Sigmoid colon (tissue), 4 donors: ENCODE measurements at regions not wholly inside any gene's neighbourhood (a gene's known extent, or its start where the extent isn't known, plus 50 kb on each side); places are given as distances from the start of the nearest gene placed in this dataset.

ENCODE experiments used
- EP300 ChIP-seq, 4 donors: sonication (generic); formaldehyde crosslinking; IDR thresholded peaks; one replicate each; pipeline ENCODE4 v1.6.1; 2017; ENCODE audit warnings: antibody characterized with exemption in 4 of 4
- POLR2A ChIP-seq, 2 donors: fragments of 450-650 bp; IDR thresholded peaks; one replicate each; pipeline ENCODE4 v1.6.1; 2016; ENCODE audit warnings: antibody characterized with exemption in 2 of 2, mild to moderate bottlenecking in 2 of 2, moderate library complexity in 2 of 2

DNA sequence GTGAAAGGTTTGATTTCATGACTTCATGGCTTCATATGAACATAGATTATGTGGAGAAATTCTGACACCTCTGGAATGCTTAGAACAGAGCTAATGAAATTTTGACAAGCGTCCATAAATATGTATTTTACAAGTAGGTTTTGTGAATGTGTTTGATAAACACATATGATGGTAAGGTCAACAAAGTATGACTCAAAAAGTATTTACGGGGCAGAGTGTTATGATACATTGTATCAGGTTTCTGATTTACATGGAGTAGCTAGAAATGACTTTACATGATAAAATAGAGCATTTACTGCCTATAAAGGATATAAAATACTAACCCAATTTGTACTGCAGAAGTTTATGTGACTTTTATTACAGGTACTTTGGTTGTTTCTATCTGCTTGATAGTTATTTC lies 206.3 kb downstream of the MDFIC start:
- TF ChIP-seq POLR2A (IDR thresholded peaks at IDR 0.05) = no peak
- TF ChIP-seq EP300 (IDR thresholded peaks at IDR 0.05) = no peak
